ENCODE measurements at regions not wholly inside any gene's neighbourhood (a gene's known extent, or its start where the extent isn't known, plus 50 kb on each side); places are given as distances from the start of the nearest gene placed in this dataset.

DNA sequence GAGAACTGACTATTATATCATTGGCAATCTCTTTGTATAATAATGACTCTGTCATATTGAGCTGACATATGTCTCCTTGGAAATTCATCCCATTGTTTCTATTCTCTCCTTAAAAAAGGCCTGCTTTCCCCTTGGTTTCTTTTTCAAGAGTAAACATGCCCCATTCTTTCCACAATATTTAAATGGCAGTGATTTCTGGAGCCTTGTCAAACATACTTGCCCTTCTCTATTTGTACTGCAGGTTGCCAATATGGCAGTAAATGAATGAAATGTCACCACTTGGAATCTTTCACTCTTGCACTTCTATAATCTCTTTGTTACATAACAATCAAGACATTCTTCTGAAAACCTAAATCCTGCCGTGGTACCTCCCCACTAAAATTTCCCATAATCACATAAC, 1265.1 kb upstream of the CDH8 start:
- H3K4me3 ChIP-seq (ENCODE audit: low read depth in 2 of 2, low read length in 2 of 2) = no peak overlapping the region
- ChIA-PET POLR2A (no interaction called here), CTCF (no interaction called here)
- in situ Hi-C loops (cut with HindIII; ENCODE audit: low pct_unique_long_range_greater_than_20kb, low sequenced_read_pairs) = no loop called here
- no peaks in the 10 kb centered on the region for H3K9me3 ChIP-seq (ENCODE audit: control insufficient read depth, insufficient read depth, low read depth, low read length)
- no peak overlapping the region for H3K27ac ChIP-seq (ENCODE audit: low read length)
- no peaks in the 10 kb centered on the region for H3K27me3 ChIP-seq (ENCODE audit: control insufficient read depth, insufficient read depth, low read length)
- H3K4me1 ChIP-seq (ENCODE audit: control insufficient read depth, insufficient read depth, low read length) = no peaks in the 10 kb centered on the region
- no peaks in the 10 kb centered on the region for H3K36me3 ChIP-seq (ENCODE audit: control insufficient read depth, insufficient read depth, low read length)
- DNase-seq (ENCODE audit: low read depth, low spot score) (no peak), ATAC-seq (no peak)
- TF ChIP-seq, protein P1, sequence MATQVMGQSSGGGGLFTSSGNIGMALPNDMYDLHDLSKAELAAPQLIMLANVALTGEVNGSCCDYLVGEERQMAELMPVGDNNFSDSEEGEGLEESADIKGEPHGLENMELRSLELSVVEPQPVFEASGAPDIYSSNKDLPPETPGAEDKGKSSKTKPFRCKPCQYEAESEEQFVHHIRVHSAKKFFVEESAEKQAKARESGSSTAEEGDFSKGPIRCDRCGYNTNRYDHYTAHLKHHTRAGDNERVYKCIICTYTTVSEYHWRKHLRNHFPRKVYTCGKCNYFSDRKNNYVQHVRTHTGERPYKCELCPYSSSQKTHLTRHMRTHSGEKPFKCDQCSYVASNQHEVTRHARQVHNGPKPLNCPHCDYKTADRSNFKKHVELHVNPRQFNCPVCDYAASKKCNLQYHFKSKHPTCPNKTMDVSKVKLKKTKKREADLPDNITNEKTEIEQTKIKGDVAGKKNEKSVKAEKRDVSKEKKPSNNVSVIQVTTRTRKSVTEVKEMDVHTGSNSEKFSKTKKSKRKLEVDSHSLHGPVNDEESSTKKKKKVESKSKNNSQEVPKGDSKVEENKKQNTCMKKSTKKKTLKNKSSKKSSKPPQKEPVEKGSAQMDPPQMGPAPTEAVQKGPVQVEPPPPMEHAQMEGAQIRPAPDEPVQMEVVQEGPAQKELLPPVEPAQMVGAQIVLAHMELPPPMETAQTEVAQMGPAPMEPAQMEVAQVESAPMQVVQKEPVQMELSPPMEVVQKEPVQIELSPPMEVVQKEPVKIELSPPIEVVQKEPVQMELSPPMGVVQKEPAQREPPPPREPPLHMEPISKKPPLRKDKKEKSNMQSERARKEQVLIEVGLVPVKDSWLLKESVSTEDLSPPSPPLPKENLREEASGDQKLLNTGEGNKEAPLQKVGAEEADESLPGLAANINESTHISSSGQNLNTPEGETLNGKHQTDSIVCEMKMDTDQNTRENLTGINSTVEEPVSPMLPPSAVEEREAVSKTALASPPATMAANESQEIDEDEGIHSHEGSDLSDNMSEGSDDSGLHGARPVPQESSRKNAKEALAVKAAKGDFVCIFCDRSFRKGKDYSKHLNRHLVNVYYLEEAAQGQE (IDR thresholded peaks at IDR 0.05; ENCODE audit: insufficient read depth in 1 of 2, low read depth in 2 of 2, low read length in 1 of 2) = no peak
- TF ChIP-seq, protein P2, sequence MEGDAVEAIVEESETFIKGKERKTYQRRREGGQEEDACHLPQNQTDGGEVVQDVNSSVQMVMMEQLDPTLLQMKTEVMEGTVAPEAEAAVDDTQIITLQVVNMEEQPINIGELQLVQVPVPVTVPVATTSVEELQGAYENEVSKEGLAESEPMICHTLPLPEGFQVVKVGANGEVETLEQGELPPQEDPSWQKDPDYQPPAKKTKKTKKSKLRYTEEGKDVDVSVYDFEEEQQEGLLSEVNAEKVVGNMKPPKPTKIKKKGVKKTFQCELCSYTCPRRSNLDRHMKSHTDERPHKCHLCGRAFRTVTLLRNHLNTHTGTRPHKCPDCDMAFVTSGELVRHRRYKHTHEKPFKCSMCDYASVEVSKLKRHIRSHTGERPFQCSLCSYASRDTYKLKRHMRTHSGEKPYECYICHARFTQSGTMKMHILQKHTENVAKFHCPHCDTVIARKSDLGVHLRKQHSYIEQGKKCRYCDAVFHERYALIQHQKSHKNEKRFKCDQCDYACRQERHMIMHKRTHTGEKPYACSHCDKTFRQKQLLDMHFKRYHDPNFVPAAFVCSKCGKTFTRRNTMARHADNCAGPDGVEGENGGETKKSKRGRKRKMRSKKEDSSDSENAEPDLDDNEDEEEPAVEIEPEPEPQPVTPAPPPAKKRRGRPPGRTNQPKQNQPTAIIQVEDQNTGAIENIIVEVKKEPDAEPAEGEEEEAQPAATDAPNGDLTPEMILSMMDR (IDR thresholded peaks at IDR 0.05) = no peak
- TF ChIP-seq TCF7L2 (IDR thresholded peaks at IDR 0.05; ENCODE audit: low read depth, low read length) (no peak), SIN3A (IDR thresholded peaks at IDR 0.05; ENCODE audit: borderline replicate concordance, insufficient read depth, low read depth, low read length) (no peak), POLR2AphosphoS5 (IDR thresholded peaks at IDR 0.05; ENCODE audit: low read depth, low read length) (no peak)
- intact Hi-C loops (cut with micrococcal nuclease; ENCODE audit: unreplicated experiment) = no loop called here
- BruUV-seq (replicated peaks) = no TSS peak

DNA sequence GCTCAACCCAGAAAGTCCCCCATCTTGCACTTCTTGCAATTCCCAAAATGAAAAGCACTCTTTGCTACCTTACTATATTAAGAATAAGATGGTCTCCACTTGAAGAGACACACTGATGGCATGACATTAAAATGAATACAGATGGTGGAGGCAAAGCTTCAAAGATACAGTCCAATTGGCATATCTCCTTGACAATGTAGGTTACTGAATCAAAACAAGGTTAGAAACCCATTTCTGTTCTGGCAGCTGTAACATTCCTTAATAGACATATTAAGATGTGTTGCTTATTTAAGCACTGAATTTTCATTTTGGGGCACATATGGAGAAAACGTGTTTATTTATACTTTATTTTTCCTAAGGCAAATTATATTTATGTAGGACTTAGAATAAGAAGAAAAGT, 1262.8 kb upstream of the CDH8 start:
- ChIA-PET CTCF (no interaction called here), POLR2A (no interaction called here)
- Histone ChIP-seq H3K27ac (ENCODE audit: low read length) (no peak overlapping the region), H3K4me3 (ENCODE audit: low read depth in 2 of 2, low read length in 2 of 2) (no peak overlapping the region), H3K4me1 (ENCODE audit: control insufficient read depth, insufficient read depth, low read length) (no peaks in the 10 kb centered on the region), H3K9me3 (ENCODE audit: control insufficient read depth, insufficient read depth, low read depth, low read length) (no peaks in the 10 kb centered on the region), H3K27me3 (ENCODE audit: control insufficient read depth, insufficient read depth, low read length) (no peaks in the 10 kb centered on the region), H3K36me3 (ENCODE audit: control insufficient read depth, insufficient read depth, low read length) (no peaks in the 10 kb centered on the region)
- no TSS peak for BruUV-seq (replicated peaks)
- TF ChIP-seq POLR2AphosphoS5 (IDR thresholded peaks at IDR 0.05; ENCODE audit: low read depth, low read length) = no peak
- TF ChIP-seq, protein P2 (IDR thresholded peaks at IDR 0.05) = no peak
- TF ChIP-seq, protein P1 (IDR thresholded peaks at IDR 0.05; ENCODE audit: insufficient read depth in 1 of 2, low read depth in 2 of 2, low read length in 1 of 2) = no peak
- TF ChIP-seq SIN3A (IDR thresholded peaks at IDR 0.05; ENCODE audit: borderline replicate concordance, insufficient read depth, low read depth, low read length) = no peak
- no peak for TF ChIP-seq TCF7L2 (IDR thresholded peaks at IDR 0.05; ENCODE audit: low read depth, low read length)
- ATAC-seq (no peak), DNase-seq (ENCODE audit: low read depth, low spot score) (no peak)
- in situ Hi-C loops (cut with HindIII; ENCODE audit: low pct_unique_long_range_greater_than_20kb, low sequenced_read_pairs) (no loop called here), intact Hi-C loops (cut with micrococcal nuclease; ENCODE audit: unreplicated experiment) (no loop called here)
